ACC112 (cell line): ENCODE measurements at regions not wholly inside any gene's neighbourhood (a gene's known extent, or its start where the extent isn't known, plus 50 kb on each side); places are given as distances from the start of the nearest gene placed in this dataset.
"Not testable (repeated sequence)": the region's sequence is repeated elsewhere in the genome, so short reads cannot be mapped to it uniquely, and the experiment has no call there.

Experiments used
- H2AFZ ChIP-seq: fragments of 200-600 bp; sonication (generic); one replicate; pipeline ENCODE4 v1.6.0; 2017; ENCODE audit warnings: antibody characterized with exemption, low read length; ENCODE audit not compliant: unreplicated experiment
- H3K27ac ChIP-seq: fragments of 200-600 bp; sonication (generic); 2 replicates; pipeline ENCODE4 v1.5.1; 2014; ENCODE audit warnings: low read depth, mild to moderate bottlenecking, antibody characterized with exemption, low read length, moderate library complexity
- H3K27me3 ChIP-seq: fragments of 200-600 bp; sonication (generic); 2 replicates; pipeline ENCODE4 v1.6.1; 2014; ENCODE audit warnings: mild to moderate bottlenecking, antibody characterized with exemption, low read length, moderate library complexity, mixed read lengths; ENCODE audit not compliant: insufficient read depth
- H3K36me3 ChIP-seq: fragments of 200-600 bp; sonication (generic); 2 replicates; pipeline ENCODE4 v1.6.1; 2016; ENCODE audit warnings: mild to moderate bottlenecking, antibody characterized with exemption, low read length, moderate library complexity, mixed read lengths; ENCODE audit not compliant: insufficient read depth
- H3K4me1 ChIP-seq: fragments of 200-600 bp; sonication (generic); one replicate; pipeline ENCODE4 v1.6.1; 2016; ENCODE audit warnings: low read length, mixed read lengths; ENCODE audit not compliant: insufficient read depth, unreplicated experiment, control insufficient read depth
- H3K4me3 ChIP-seq: fragments of 200-600 bp; sonication (generic); 2 replicates; pipeline ENCODE4 v1.5.1; 2014; ENCODE audit warnings: mild to moderate bottlenecking, low read depth, low read length
- H3K79me2 ChIP-seq: fragments of 200-600 bp; sonication (generic); one replicate; pipeline ENCODE4 v1.6.0; 2016; ENCODE audit warnings: low read length; ENCODE audit not compliant: control insufficient read depth, unreplicated experiment, insufficient read depth

- H3K36me3 ChIP-seq = no peaks in the 10 kb centered on the region
Observed at GRCh38 chrY:16715278-16715677, 1164.7 kb downstream of the CDY2B start.

GRCh38 chrY:16673102-16673787, 1206.8 kb downstream of the CDY2B start:
- no peak overlapping the region for H2AFZ ChIP-seq
- no peaks in the 10 kb centered on the region for H3K79me2 ChIP-seq
- no peaks in the 10 kb centered on the region for H3K27me3 ChIP-seq
- no peak overlapping the region for H3K27ac ChIP-seq
- H3K4me3 ChIP-seq = no peak overlapping the region
- H3K4me1 ChIP-seq = no peaks in the 10 kb centered on the region
- H3K36me3 ChIP-seq = no peaks in the 10 kb centered on the region

More at GRCh38 chrY:16715278-16715677, 1164.7 kb downstream of the CDY2B start:
- Histone ChIP-seq H3K27ac (no peak overlapping the region), H2AFZ (no peak overlapping the region), H3K4me3 (no peak overlapping the region), H3K27me3 (no peaks in the 10 kb centered on the region), H3K4me1 (no peaks in the 10 kb centered on the region), H3K79me2 (no peaks in the 10 kb centered on the region)

- Histone ChIP-seq H2AFZ (no peak overlapping the region), H3K27me3 (no peaks in the 10 kb centered on the region), H3K36me3 (no peaks in the 10 kb centered on the region), H3K4me3 (no peak overlapping the region), H3K4me1 (no peaks in the 10 kb centered on the region), H3K27ac (no peak overlapping the region), H3K79me2 (no peaks in the 10 kb centered on the region)
Observed at GRCh38 chrY:16668402-16668801, 1211.6 kb downstream of the CDY2B start.

GRCh38 chrY:16662741-16663140, 1217.3 kb downstream of the CDY2B start:
- Histone ChIP-seq H3K79me2 (no peaks in the 10 kb centered on the region), H3K4me3 (no peak overlapping the region), H3K36me3 (no peaks in the 10 kb centered on the region), H3K27me3 (no peaks in the 10 kb centered on the region), H3K27ac (no peak overlapping the region), H3K4me1 (no peaks in the 10 kb centered on the region), H2AFZ (no peak overlapping the region)

- Histone ChIP-seq H3K27me3 (no peaks in the 10 kb centered on the region), H3K4me3 (no peak overlapping the region), H3K4me1 (no peaks in the 10 kb centered on the region), H3K36me3 (no peaks in the 10 kb centered on the region), H3K79me2 (no peaks in the 10 kb centered on the region), H3K27ac (no peak overlapping the region), H2AFZ (no peak overlapping the region)
Observed at GRCh38 chrY:16659340-16659739, 1220.7 kb downstream of the CDY2B start.

GRCh38 chrY:16653971-16654370, 1226.0 kb downstream of the CDY2B start:
- H3K27ac ChIP-seq = peak overlapping the region; percentile 36; the same call in 1 of the 2 replicates
- H3K4me3 ChIP-seq = no peak overlapping the region
- H3K79me2 ChIP-seq = no peaks in the 10 kb centered on the region
- H3K36me3 ChIP-seq = no peaks in the 10 kb centered on the region
- H2AFZ ChIP-seq = no peak overlapping the region
- no peaks in the 10 kb centered on the region for H3K27me3 ChIP-seq
- H3K4me1 ChIP-seq = no peaks in the 10 kb centered on the region

- Histone ChIP-seq H3K4me3 (no peak overlapping the region), H3K27ac (no peak overlapping the region), H3K27me3 (no peaks in the 10 kb centered on the region), H3K79me2 (no peaks in the 10 kb centered on the region), H2AFZ (no peak overlapping the region), H3K4me1 (no peaks in the 10 kb centered on the region), H3K36me3 (no peaks in the 10 kb centered on the region)
Observed at GRCh38 chrY:16645991-16646390, 1234.0 kb downstream of the CDY2B start.

- Histone ChIP-seq H3K4me3 (no peak overlapping the region), H3K79me2 (no peaks in the 10 kb centered on the region), H3K36me3 (no peaks in the 10 kb centered on the region), H3K27me3 (no peaks in the 10 kb centered on the region), H3K27ac (no peak overlapping the region), H3K4me1 (no peaks in the 10 kb centered on the region), H2AFZ (no peak overlapping the region)
Observed at GRCh38 chrY:16645449-16645848, 1234.6 kb downstream of the CDY2B start.

- Histone ChIP-seq H3K36me3 (no peaks in the 10 kb centered on the region), H3K4me1 (no peaks in the 10 kb centered on the region), H3K79me2 (no peaks in the 10 kb centered on the region), H3K4me3 (no peak overlapping the region), H2AFZ (no peak overlapping the region), H3K27me3 (no peaks in the 10 kb centered on the region), H3K27ac (no peak overlapping the region)
Observed at GRCh38 chrY:16644270-16644800, 1235.7 kb downstream of the CDY2B start.

GRCh38 chrY:16639777-16640176, 1240.2 kb downstream of the CDY2B start:
- no peaks in the 10 kb centered on the region for H3K4me1 ChIP-seq
- no peaks in the 10 kb centered on the region for H3K79me2 ChIP-seq
- H3K36me3 ChIP-seq = no peaks in the 10 kb centered on the region
- no peak overlapping the region for H3K4me3 ChIP-seq
- H2AFZ ChIP-seq = no peak overlapping the region
- no peaks in the 10 kb centered on the region for H3K27me3 ChIP-seq
- no peak overlapping the region for H3K27ac ChIP-seq

GRCh38 chrY:16638743-16639142, 1241.3 kb downstream of the CDY2B start:
- H3K79me2 ChIP-seq, H3K27ac ChIP-seq, H3K27me3 ChIP-seq, H3K4me1 ChIP-seq, H3K4me3 ChIP-seq, H2AFZ ChIP-seq, H3K36me3 ChIP-seq: not testable (repeated sequence)
